SH-SY5Y (cell line): ENCODE measurements at regions not wholly inside any gene's neighbourhood (a gene's known extent, or its start where the extent isn't known, plus 50 kb on each side); places are given as distances from the start of the nearest gene placed in this dataset.

Experiments used
- GATA2 ChIP-seq: IDR thresholded peaks from 2 replicates; pipeline ENCODE4 v1.6.1; 2011; ENCODE audit warnings: mild to moderate bottlenecking, low read depth, low read length
- GATA3 ChIP-seq: IDR thresholded peaks from 2 replicates; pipeline ENCODE4 v1.6.1; 2011; ENCODE audit warnings: low read depth, mild to moderate bottlenecking, low read length, moderate library complexity

GRCh38 chr7:45292481-45292880 lies 134.9 kb downstream of the RAMP3 start:
- no peak for TF ChIP-seq GATA3
- no peak for TF ChIP-seq GATA2
